ENCODE measurements at regions not wholly inside any gene's neighbourhood (a gene's known extent, or its start where the extent isn't known, plus 50 kb on each side); places are given as distances from the start of the nearest gene placed in this dataset.
"Not testable (repeated sequence)": the region's sequence is repeated elsewhere in the genome, so short reads cannot be mapped to it uniquely, and the experiment has no call there.

GRCh38 chr1:213440766-213441165 lies 389.7 kb downstream of the RPS6KC1 start:
- H3K36me3 ChIP-seq (ENCODE audit: insufficient read depth, low read length): no peaks in the 10 kb centered on the region
- no peak overlapping the region for H3K27ac ChIP-seq (ENCODE audit: low read depth, low read length)
- H3K9ac ChIP-seq (ENCODE audit: low read depth, low read length): no peak overlapping the region
- H3K9me3 ChIP-seq (ENCODE audit: insufficient read depth, low read depth, low read length): no peaks in the 10 kb centered on the region
- H3K4me1 ChIP-seq (ENCODE audit: insufficient read depth, low read length): peaks cover 5% of the 10 kb centered on the region; the same call in 1 of the 2 replicates
- no peak overlapping the region for H3K4me3 ChIP-seq (ENCODE audit: low read length)
- H3K27me3 ChIP-seq (ENCODE audit: insufficient read depth, low read length): no peaks in the 10 kb centered on the region
- 66% methylated on average over 3 of the region's 4 CpGs for WGBS

DNA sequence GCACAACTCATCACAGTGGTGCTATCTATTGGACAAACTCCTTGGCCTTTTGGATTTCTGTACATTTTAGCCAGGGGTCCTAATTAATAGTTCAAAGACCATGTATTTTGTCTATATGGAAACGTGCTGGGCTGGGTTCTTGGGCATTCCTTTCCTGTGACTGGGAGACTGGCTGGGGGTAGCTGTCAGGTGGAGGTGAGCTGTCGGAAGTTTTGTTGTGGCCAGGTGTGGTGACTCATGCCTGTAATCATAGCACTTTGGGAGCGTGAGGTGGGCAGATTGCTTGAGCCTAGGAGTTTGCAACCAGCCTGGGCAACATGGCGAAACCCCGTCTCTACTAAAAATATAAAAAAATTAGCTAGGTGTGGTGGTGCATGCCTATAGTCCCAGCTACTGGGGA lies 392.4 kb downstream of the RPS6KC1 start:
- Histone ChIP-seq H3K27ac (ENCODE audit: low read depth, low read length) (no peak overlapping the region), H3K36me3 (ENCODE audit: insufficient read depth, low read length) (no peaks in the 10 kb centered on the region), H3K9ac (ENCODE audit: low read depth, low read length) (no peak overlapping the region), H3K4me1 (ENCODE audit: insufficient read depth, low read length) (no peaks in the 10 kb centered on the region), H3K4me3 (ENCODE audit: low read length) (no peak overlapping the region), H3K9me3 (ENCODE audit: insufficient read depth, low read depth, low read length) (no peaks in the 10 kb centered on the region), H3K27me3 (ENCODE audit: insufficient read depth, low read length) (no peaks in the 10 kb centered on the region)
- WGBS: 85% methylated on average over 5 of the region's 5 CpGs

- H3K4me3 ChIP-seq (ENCODE audit: low read length): no peak overlapping the region
- H3K27ac ChIP-seq (ENCODE audit: low read depth, low read length): no peak overlapping the region
- H3K36me3 ChIP-seq (ENCODE audit: insufficient read depth, low read length): no peaks in the 10 kb centered on the region
- H3K27me3 ChIP-seq (ENCODE audit: insufficient read depth, low read length): no peaks in the 10 kb centered on the region
- H3K9me3 ChIP-seq (ENCODE audit: insufficient read depth, low read depth, low read length): no peaks in the 10 kb centered on the region
- 82% methylated on average over 6 of the region's 6 CpGs for WGBS
- H3K9ac ChIP-seq (ENCODE audit: low read depth, low read length): no peak overlapping the region
- no peaks in the 10 kb centered on the region for H3K4me1 ChIP-seq (ENCODE audit: insufficient read depth, low read length)
Observed at GRCh38 chr1:213444224-213444623, 393.2 kb downstream of the RPS6KC1 start.

DNA sequence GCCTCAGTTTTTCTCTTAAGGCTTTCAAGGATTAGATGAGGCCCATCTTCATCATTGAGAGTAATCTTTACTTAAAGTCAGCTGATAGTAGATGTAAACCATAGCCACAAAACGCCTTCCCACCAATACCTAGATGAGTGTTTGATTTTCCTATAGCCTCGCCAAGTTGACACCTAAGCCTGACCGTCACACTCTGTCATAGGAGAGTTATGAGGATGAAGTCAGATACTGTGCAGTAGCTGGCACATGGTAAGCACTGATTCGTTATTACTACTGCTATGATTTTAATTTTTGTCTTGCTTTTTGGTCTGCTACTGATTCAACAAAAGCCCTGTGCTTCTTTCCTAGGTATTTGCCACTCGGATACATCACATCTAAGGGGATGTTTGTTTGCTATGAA lies 395.5 kb downstream of the RPS6KC1 start:
- Histone ChIP-seq H3K4me3 (ENCODE audit: low read length) (no peak overlapping the region), H3K4me1 (ENCODE audit: insufficient read depth, low read length) (no peaks in the 10 kb centered on the region), H3K36me3 (ENCODE audit: insufficient read depth, low read length) (no peaks in the 10 kb centered on the region), H3K27ac (ENCODE audit: low read depth, low read length) (no peak overlapping the region), H3K9me3 (ENCODE audit: insufficient read depth, low read depth, low read length) (no peaks in the 10 kb centered on the region), H3K27me3 (ENCODE audit: insufficient read depth, low read length) (no peaks in the 10 kb centered on the region), H3K9ac (ENCODE audit: low read depth, low read length) (no peak overlapping the region)
- 78% methylated on average over 5 of the region's 5 CpGs for WGBS

DNA sequence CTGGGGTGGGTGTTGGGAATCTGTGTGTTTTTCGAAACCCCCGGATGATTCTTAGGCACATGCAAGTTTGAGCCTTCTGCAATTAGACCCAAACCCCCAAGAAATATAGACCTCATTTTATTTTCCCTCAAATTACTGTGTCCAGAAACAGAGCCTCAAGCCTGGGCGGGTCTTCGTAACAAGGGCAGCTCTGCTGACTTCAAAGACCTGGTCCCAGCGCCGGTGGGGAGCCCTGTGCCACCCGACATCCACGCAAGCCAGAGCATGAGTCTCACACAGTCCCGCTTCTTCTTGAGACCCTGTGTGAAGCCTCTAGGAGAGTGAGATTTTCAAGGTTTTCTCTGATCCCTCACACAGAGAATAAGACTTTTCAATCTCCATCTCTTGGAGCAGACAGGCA lies 397.3 kb downstream of the RPS6KC1 start:
- Histone ChIP-seq H3K4me1 (ENCODE audit: insufficient read depth, low read length) (peaks cover 9% of the 10 kb centered on the region), H3K4me3 (ENCODE audit: low read length) (no peak overlapping the region), H3K27me3 (ENCODE audit: insufficient read depth, low read length) (no peaks in the 10 kb centered on the region), H3K36me3 (ENCODE audit: insufficient read depth, low read length) (no peaks in the 10 kb centered on the region), H3K27ac (ENCODE audit: low read depth, low read length) (no peak overlapping the region), H3K9ac (ENCODE audit: low read depth, low read length) (no peak overlapping the region), H3K9me3 (ENCODE audit: insufficient read depth, low read depth, low read length) (no peaks in the 10 kb centered on the region)
- 96% methylated on average over 9 of the region's 9 CpGs for WGBS

DNA sequence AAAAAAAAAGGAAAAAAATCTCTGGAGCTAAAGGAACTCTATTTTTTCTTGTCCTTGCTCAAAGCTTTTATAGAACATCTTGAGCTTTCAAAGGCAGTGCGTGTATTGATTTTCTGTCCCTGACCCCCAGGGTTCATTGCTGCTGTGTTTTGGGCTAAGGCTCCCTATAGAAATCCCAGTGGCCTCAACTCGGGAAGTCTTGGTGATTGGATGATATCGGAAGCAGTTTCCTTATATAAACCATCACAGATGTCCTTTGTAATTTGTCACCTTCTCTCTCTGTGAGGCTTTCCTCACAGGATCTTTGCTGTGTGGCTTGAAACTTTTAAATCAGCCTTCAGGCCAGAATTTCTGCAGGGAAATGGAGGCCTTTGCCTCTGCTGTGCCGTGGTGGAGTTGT lies 397.7 kb downstream of the RPS6KC1 start:
- Histone ChIP-seq H3K4me1 (ENCODE audit: insufficient read depth, low read length) (peaks cover 9% of the 10 kb centered on the region), H3K4me3 (ENCODE audit: low read length) (no peak overlapping the region), H3K27ac (ENCODE audit: low read depth, low read length) (no peak overlapping the region), H3K27me3 (ENCODE audit: insufficient read depth, low read length) (no peaks in the 10 kb centered on the region), H3K36me3 (ENCODE audit: insufficient read depth, low read length) (no peaks in the 10 kb centered on the region), H3K9ac (ENCODE audit: low read depth, low read length) (no peak overlapping the region), H3K9me3 (ENCODE audit: insufficient read depth, low read depth, low read length) (no peaks in the 10 kb centered on the region)
- 92% methylated on average over 4 of the region's 4 CpGs for WGBS

DNA sequence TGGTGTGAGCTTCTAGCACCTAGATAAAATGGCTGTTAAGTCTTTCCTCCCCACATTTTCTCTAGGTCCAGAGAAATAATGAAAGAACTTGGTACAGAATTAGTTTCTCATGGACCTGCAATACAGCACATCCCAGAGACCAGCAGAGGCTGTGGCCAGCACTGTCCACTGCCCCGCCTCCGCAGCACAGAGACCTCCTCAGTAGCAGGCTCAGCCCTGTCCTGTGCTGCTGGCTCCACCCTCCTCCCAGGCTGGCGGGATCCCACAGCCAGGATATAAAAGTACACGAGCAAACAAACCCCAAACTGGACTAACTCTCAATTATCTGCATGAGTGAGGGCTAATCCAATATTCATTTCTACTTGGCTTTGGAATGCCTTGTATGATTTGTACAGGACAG lies 401.5 kb downstream of the RPS6KC1 start:
- Histone ChIP-seq H3K27ac (ENCODE audit: low read depth, low read length) (no peak overlapping the region), H3K4me3 (ENCODE audit: low read length) (no peak overlapping the region), H3K9me3 (ENCODE audit: insufficient read depth, low read depth, low read length) (no peaks in the 10 kb centered on the region), H3K27me3 (ENCODE audit: insufficient read depth, low read length) (no peaks in the 10 kb centered on the region), H3K36me3 (ENCODE audit: insufficient read depth, low read length) (no peaks in the 10 kb centered on the region), H3K4me1 (ENCODE audit: insufficient read depth, low read length) (peaks cover 9% of the 10 kb centered on the region), H3K9ac (ENCODE audit: low read depth, low read length) (no peak overlapping the region)
- 82% methylated on average over 4 of the region's 4 CpGs for WGBS

DNA sequence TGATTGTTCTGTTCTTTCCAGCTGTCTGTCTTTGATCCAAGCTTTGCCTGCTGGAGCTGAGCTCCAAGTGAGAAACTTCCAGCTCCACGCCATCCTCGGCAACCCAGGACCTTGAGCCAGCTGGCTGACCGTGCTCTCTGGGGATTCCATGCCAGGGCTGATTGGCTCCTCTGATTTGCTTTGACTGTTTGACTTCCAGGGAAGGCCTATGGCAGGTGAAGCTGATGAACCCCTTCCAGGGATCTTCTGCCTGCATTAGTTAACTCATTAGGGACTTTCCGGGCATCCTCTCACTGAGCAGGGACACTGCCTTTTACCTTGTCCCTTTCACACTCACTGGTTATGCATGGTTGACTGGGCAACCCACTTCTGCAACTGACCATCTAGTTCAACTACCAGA lies 406.1 kb downstream of the RPS6KC1 start:
- 92% methylated on average over 4 of the region's 4 CpGs for WGBS
- Histone ChIP-seq H3K9ac (ENCODE audit: low read depth, low read length) (no peak overlapping the region), H3K27ac (ENCODE audit: low read depth, low read length) (no peak overlapping the region), H3K27me3 (ENCODE audit: insufficient read depth, low read length) (no peaks in the 10 kb centered on the region), H3K36me3 (ENCODE audit: insufficient read depth, low read length) (no peaks in the 10 kb centered on the region), H3K4me1 (ENCODE audit: insufficient read depth, low read length) (peaks cover 5% of the 10 kb centered on the region), H3K4me3 (ENCODE audit: low read length) (no peak overlapping the region), H3K9me3 (ENCODE audit: insufficient read depth, low read depth, low read length) (no peaks in the 10 kb centered on the region)

GRCh38 chr1:213457733-213458132 lies 406.7 kb downstream of the RPS6KC1 start:
- no CpG with 5 or more reads among the region's 2 CpGs for WGBS
- no peak overlapping the region for H3K9ac ChIP-seq (ENCODE audit: low read depth, low read length)
- H3K27me3 ChIP-seq (ENCODE audit: insufficient read depth, low read length): no peaks in the 10 kb centered on the region
- H3K36me3 ChIP-seq (ENCODE audit: insufficient read depth, low read length): no peaks in the 10 kb centered on the region
- H3K27ac ChIP-seq (ENCODE audit: low read depth, low read length): no peak overlapping the region
- H3K9me3 ChIP-seq (ENCODE audit: insufficient read depth, low read depth, low read length): no peaks in the 10 kb centered on the region
- no peaks in the 10 kb centered on the region for H3K4me1 ChIP-seq (ENCODE audit: insufficient read depth, low read length)
- H3K4me3 ChIP-seq (ENCODE audit: low read length): no peak overlapping the region

- H3K27me3 ChIP-seq (ENCODE audit: insufficient read depth, low read length); H3K4me1 ChIP-seq (ENCODE audit: insufficient read depth, low read length); H3K27ac ChIP-seq (ENCODE audit: low read depth, low read length); H3K9me3 ChIP-seq (ENCODE audit: insufficient read depth, low read depth, low read length); H3K4me3 ChIP-seq (ENCODE audit: low read length); H3K9ac ChIP-seq (ENCODE audit: low read depth, low read length); H3K36me3 ChIP-seq (ENCODE audit: insufficient read depth, low read length): not testable (repeated sequence)
- WGBS: 85% methylated on average over 3 of the region's 3 CpGs
Observed at GRCh38 chr1:213462374-213462773, 411.3 kb downstream of the RPS6KC1 start.

DNA sequence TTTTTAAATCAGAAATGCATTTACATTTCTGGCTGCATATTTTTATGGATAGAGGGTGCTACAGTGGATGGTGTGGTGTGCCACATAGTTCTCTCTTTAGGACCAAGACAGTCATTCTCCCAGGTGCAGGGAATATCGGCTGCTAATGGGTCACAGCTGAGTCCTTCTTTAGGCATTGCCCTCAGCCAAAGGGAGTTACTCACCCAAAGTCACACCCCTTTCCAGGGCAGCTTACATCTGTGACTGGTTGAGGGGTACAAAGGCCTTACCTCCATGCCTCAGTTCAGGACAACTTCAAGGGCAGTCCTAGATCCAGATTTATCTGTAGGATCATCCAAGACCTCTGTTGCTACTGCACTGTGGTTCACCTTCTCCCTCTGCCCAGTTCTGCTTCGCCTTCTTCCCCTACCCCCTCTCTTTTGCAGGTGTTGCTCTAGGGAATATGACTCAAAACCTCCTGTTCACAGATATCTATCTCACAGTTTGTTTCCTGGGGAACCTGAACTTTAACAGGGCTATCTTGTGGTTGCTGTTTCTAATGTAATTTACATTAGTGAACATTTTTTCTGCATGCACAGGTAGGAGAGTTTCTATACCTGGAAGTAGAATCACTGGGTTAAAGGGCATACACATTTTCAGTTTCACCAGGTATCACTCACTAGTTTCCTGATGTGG lies 413.9 kb downstream of the RPS6KC1 start:
- Histone ChIP-seq H3K9ac (ENCODE audit: low read depth, low read length) (no peak overlapping the region), H3K27me3 (ENCODE audit: insufficient read depth, low read length) (no peaks in the 10 kb centered on the region), H3K36me3 (ENCODE audit: insufficient read depth, low read length) (no peaks in the 10 kb centered on the region), H3K4me1 (ENCODE audit: insufficient read depth, low read length) (no peaks in the 10 kb centered on the region), H3K9me3 (ENCODE audit: insufficient read depth, low read depth, low read length) (no peaks in the 10 kb centered on the region), H3K27ac (ENCODE audit: low read depth, low read length) (no peak overlapping the region), H3K4me3 (ENCODE audit: low read length) (no peak overlapping the region)
- WGBS: 92% methylated on average over 2 of the region's 2 CpGs

DNA sequence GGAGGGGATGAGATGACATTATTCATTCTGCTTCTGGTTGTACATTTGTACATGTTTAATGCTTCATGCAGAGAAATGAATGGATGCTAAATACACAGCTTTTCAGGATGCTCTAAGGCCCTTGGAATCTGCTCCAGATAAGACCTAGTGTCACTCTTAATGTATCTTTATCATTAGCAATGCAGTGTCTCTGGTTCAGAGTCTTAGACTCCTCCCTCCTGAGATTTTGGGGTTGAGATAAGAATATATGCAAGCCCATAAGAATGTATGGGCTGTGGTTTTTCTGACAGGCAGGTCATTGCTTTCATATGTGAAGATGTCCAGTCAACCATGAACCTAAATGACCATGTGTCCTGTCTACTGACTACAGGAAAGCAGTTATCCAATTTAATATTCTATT lies 415.5 kb downstream of the RPS6KC1 start:
- no peak overlapping the region for H3K4me3 ChIP-seq (ENCODE audit: low read length)
- no peak overlapping the region for H3K9ac ChIP-seq (ENCODE audit: low read depth, low read length)
- no peaks in the 10 kb centered on the region for H3K4me1 ChIP-seq (ENCODE audit: insufficient read depth, low read length)
- no peaks in the 10 kb centered on the region for H3K9me3 ChIP-seq (ENCODE audit: insufficient read depth, low read depth, low read length)
- H3K27ac ChIP-seq (ENCODE audit: low read depth, low read length): no peak overlapping the region
- H3K36me3 ChIP-seq (ENCODE audit: insufficient read depth, low read length): no peaks in the 10 kb centered on the region
- H3K27me3 ChIP-seq (ENCODE audit: insufficient read depth, low read length): no peaks in the 10 kb centered on the region

Measured in HUES64 (cell line).